ENCODE measurements at regions not wholly inside any gene's neighbourhood (a gene's known extent, or its start where the extent isn't known, plus 50 kb on each side); places are given as distances from the start of the nearest gene placed in this dataset.

- no peak for TF ChIP-seq CTCF (IDR thresholded peaks at IDR 0.05)
- no peak for TF ChIP-seq POLR2A (IDR thresholded peaks at IDR 0.05)
Measured at GRCh38 chr5:133894143-133894542, 74.3 kb downstream of the C5orf15 start.

Measured in adrenal gland (tissue), 5 donors.